NCI-H460 (cell line): ENCODE measurements at regions not wholly inside any gene's neighbourhood (a gene's known extent, or its start where the extent isn't known, plus 50 kb on each side); places are given as distances from the start of the nearest gene placed in this dataset.

Experiments used
- DNase-seq: peaks from one replicate; pipeline ENCODE4 v3.0.0-alpha.2; 2016; ENCODE audit warnings: low read depth; ENCODE audit errors: extremely low read depth

DNA sequence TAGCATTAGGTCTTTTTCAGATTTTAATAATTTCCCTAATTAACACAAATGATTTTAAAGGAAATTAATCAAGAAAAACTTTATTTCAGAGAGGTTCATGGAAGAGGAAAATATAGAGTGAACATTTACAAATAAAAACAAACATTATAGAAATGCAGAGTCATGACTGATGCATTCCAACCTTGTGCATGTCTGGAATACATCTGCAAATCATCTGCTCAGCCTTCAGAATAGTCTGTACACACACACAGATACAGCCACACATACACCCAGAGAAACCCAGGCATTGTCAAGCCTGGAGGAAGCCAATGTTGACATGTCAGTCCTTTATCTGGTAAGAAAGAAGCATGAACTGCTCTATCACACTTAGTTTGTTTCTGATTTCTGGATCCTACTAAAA lies 61.3 kb upstream of the NFKB1 start:
- DNase-seq: no peak

DNA sequence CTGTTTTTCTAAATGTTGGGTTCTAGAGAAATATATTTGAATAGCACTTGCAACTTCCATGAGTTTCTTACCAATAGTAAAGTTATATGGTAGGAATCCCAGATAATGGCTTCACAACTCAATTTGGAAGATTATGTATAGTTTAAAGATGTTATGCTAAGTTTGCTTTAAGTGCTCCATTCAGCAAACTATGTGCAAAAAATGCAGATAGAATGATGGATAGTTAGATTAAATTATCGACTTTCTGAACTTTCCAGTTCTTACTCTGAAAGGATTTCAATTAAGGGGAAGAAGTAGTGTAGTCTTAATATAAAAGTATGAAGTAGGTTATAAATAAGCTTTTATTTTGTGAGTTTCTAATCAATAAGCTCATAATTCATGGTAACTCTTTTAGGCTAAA lies 60.7 kb upstream of the NFKB1 start:
- no peak for DNase-seq

DNA sequence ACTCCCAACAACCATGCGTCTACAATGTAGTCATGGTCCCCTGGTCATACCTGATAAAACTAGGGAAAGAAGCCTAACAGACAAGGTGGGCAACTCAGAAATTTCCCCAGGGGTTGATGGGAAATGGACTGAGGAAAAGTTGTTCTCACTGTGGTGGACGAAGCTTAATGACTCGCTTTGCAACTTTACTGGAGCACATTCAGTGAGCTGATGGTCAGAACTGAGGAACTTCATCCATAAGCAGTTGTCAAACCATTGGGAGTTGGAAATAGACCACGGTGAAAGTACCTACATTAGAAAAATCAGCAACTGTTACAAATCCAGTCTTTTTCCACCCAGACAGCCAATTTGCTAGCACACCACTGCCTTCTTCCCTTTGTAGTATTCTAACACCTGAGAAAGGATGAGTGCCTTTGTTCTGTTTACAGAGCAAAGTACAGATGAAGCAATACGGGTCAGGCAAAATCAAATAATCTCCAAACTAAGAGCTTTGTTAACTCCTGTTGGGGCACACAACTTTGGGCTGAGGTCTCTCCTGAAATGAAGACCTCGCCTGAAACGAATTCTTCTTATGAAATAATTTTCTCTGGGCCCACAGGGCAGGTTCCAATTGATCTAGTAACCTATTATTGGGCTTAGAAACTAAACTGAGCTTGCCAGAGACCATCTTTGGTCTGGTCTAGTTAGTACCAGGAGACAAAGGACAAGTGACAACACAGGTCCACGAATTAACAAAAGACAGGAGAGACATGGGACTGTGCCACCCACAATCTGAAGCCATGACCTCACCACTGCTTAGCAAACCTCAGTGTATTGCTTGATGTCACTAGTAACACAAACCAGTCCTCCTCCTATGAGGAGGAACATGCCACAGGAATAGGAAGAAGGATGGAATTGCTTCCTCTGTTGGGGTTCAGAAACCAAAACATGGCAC lies 58.9 kb upstream of the NFKB1 start:
- no peak for DNase-seq

DNA sequence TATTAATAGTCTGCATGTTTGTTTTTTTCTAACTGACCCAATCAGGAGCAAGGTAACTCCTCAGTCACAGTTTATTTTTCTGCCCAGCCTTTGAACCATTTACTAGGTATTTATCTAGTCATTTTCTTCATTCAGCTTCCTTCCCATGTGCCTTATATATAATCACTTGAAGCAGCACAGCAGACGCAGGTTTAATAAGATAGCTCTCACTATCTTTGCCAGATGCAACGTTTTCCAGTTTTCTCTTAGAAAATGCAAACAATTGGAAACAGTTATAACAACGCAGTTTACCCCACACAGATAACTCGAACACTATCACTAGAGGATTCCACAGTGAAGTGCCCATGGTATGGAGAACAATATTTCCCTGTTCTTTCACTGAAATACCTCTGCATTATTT lies 56.4 kb upstream of the NFKB1 start:
- no peak for DNase-seq

DNA sequence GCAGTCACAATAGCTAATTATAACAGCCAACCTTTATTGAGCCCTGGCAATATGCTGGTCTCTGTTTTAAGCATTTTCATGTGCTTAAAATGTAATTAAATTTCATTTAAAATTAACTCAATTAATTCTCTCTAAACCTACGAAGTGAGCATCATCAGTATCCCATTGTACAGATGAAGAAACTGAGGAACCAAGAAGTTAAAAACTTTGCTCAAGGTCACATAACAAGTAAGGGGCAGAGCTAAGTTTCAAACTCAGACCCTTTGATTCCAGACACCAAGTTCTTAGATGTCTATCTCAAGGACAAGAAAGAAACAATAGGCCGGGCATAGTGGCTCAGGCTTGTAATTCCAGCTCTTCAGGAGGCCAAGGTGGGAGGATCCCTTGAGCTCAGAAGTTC lies 55.9 kb upstream of the NFKB1 start:
- DNase-seq: no peak

DNA sequence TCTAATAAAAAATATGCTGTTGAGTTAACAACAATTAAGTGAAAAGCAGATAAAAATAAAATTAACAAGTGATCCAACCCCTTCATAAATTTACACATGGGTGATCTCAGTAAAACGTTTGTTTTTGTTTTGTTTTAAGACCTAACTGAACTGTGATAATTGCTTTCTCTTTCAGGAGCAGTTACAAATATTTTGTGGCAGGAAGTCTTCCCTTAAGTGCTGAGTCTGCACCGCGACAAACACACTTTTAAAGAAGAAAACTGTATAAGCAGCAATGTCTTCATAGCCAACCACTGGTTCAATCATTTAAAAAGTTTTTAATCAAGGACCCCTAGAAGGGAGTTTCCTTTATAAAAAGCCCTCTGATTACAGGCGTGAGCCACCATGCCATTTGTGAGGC lies 53.7 kb upstream of the NFKB1 start:
- no peak for DNase-seq

DNA sequence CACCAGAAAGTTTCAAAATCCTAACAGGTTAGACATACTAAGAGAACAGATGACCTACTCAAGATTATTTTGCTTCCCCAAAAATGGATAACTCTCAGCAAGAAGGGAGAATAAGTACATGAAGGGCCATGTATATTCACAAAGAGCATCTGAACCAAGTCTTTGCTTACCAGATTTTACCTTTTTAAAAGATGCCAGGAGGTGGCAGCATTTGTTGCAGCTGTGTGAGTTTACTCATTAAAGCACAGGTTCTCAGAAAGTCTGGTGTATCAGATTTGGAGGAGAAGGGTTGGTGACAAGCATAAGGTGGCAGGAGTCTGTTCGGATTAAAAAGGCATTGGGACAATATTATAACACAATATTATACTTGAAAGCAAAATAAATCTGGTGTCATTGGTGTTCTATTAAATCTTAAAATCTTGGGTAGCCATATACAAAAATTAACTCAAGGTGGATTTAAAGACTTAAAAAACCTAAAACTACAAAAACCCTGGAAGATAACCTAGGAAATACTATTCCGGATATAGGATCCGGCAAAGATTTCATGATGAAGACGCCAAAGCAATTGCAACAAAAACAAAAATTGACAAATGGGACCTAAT lies 51.3 kb upstream of the NFKB1 start:
- DNase-seq: peak; percentile 58

DNA sequence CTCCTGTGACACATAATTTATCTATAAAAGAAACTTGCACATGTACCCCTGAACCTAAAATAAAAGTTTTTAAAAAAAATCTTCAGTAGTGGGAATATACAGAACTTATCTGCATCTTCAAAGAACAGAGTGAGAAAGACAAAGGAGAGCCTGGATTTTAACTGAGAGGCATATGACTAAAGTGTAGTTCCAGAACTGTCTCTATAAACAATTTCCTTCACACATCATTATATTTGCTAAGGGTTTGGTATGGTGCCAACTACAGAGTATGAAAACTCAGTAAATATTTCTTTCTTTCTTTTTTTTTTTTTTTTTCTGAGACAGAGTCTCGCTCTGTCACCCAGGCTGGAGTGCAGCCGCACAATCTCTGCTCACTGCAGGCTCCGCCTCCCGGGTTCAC lies 49.9 kb upstream of the NFKB1 start:
- no peak for DNase-seq
